ENCODE measurements at regions not wholly inside any gene's neighbourhood (a gene's known extent, or its start where the extent isn't known, plus 50 kb on each side); places are given as distances from the start of the nearest gene placed in this dataset.

DNA sequence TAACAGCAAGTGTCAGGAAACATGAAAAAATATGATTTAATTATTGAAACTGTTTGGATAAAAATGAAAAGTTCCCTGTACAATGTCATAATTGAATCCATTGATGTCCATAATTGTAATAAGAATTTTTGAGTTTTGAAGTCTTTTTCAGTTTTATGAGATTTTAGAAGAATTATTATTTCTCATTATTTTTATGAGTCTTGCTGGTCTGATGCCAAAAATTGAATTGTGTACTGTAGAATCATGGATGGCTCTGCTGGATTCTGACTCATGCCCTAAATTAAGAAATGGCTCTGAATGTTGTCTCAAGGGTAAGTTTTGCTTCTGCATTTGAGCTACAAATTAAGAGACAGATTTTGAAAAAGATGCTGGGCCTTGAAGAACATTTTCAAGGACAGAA, 132.8 kb upstream of the MAP9 start:
- ATAC-seq (ENCODE audit: low read depth): no peak

GRCh38 chr4:155506745-155507144, 130.0 kb upstream of the MAP9 start:
- Mint-ChIP-seq H3K4me1 (peaks cover 1% of the 10 kb centered on the region), H3K9me3 (no peaks in the 10 kb centered on the region), H3K36me3 (no peaks in the 10 kb centered on the region), H3K27me3 (no peaks in the 10 kb centered on the region), H3K4me3 (no peak overlapping the region), H3K27ac (no peak overlapping the region)
- DNase-seq (no peak), ATAC-seq (ENCODE audit: low read depth) (no peak)
- POLR2A ChIA-PET: no interaction called here

More for the DNA sequence above, 132.8 kb upstream of the MAP9 start:
- POLR2A ChIA-PET: no interaction called here
- no peak for DNase-seq
- Mint-ChIP-seq H3K36me3 (no peaks in the 10 kb centered on the region), H3K9me3 (no peaks in the 10 kb centered on the region), H3K27me3 (no peaks in the 10 kb centered on the region), H3K4me3 (no peak overlapping the region), H3K4me1 (peaks cover 1% of the 10 kb centered on the region), H3K27ac (no peak overlapping the region)

GRCh38 chr4:155505321-155505720, 128.6 kb upstream of the MAP9 start:
- Mint-ChIP-seq H3K4me3 (no peak overlapping the region), H3K36me3 (no peaks in the 10 kb centered on the region), H3K4me1 (no peaks in the 10 kb centered on the region), H3K9me3 (no peaks in the 10 kb centered on the region), H3K27me3 (no peaks in the 10 kb centered on the region), H3K27ac (no peak overlapping the region)
- DNase-seq (no peak), ATAC-seq (ENCODE audit: low read depth) (no peak)
- POLR2A ChIA-PET: no interaction called here

DNA sequence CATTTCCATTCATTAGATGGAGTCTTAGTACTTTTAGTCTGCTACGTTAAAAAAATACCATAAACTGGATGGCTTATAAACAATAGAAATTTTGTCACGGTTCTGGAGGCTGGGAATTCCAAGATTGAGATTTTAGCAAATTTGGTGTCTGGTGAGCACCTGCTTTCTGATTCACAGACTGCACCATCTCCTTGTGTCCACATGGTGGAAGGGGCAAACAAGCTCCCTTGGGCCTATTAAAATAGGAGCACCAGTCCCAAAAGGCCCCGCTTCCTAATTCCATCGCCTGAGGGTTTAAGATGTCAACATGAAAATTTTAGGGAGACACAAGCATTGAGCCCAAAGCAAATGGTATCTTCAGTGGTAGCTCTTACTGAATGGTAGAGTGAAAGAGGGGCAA, 120.5 kb upstream of the MAP9 start:
- POLR2A ChIA-PET: no interaction called here
- H3K4me1 Mint-ChIP-seq: no peaks in the 10 kb centered on the region

GRCh38 chr4:155496294-155496626, 119.5 kb upstream of the MAP9 start:
- no peaks in the 10 kb centered on the region for H3K36me3 Mint-ChIP-seq
- no peaks in the 10 kb centered on the region for H3K4me1 Mint-ChIP-seq
- no peak for ATAC-seq (ENCODE audit: low read depth)
- POLR2A ChIA-PET: no interaction called here
- no peak for DNase-seq
- no peak overlapping the region for H3K27ac Mint-ChIP-seq
- H3K27me3 Mint-ChIP-seq: peaks cover 3% of the 10 kb centered on the region
- no peak overlapping the region for H3K4me3 Mint-ChIP-seq
- H3K9me3 Mint-ChIP-seq: no peaks in the 10 kb centered on the region

More for the DNA sequence above, 120.5 kb upstream of the MAP9 start:
- no peak for ATAC-seq (ENCODE audit: low read depth)
- H3K36me3 Mint-ChIP-seq: no peaks in the 10 kb centered on the region
- H3K27me3 Mint-ChIP-seq: peaks cover 3% of the 10 kb centered on the region
- DNase-seq: no peak
- no peak overlapping the region for H3K4me3 Mint-ChIP-seq
- H3K9me3 Mint-ChIP-seq: no peaks in the 10 kb centered on the region
- no peak overlapping the region for H3K27ac Mint-ChIP-seq

GRCh38 chr4:155495572-155496293, 119.0 kb upstream of the MAP9 start:
- H3K27ac Mint-ChIP-seq: no peak overlapping the region
- peaks cover 3% of the 10 kb centered on the region for H3K27me3 Mint-ChIP-seq
- DNase-seq: no peak
- H3K36me3 Mint-ChIP-seq: no peaks in the 10 kb centered on the region
- no peaks in the 10 kb centered on the region for H3K4me1 Mint-ChIP-seq
- H3K4me3 Mint-ChIP-seq: no peak overlapping the region
- POLR2A ChIA-PET: no interaction called here
- no peak for ATAC-seq (ENCODE audit: low read depth)
- no peaks in the 10 kb centered on the region for H3K9me3 Mint-ChIP-seq

DNA sequence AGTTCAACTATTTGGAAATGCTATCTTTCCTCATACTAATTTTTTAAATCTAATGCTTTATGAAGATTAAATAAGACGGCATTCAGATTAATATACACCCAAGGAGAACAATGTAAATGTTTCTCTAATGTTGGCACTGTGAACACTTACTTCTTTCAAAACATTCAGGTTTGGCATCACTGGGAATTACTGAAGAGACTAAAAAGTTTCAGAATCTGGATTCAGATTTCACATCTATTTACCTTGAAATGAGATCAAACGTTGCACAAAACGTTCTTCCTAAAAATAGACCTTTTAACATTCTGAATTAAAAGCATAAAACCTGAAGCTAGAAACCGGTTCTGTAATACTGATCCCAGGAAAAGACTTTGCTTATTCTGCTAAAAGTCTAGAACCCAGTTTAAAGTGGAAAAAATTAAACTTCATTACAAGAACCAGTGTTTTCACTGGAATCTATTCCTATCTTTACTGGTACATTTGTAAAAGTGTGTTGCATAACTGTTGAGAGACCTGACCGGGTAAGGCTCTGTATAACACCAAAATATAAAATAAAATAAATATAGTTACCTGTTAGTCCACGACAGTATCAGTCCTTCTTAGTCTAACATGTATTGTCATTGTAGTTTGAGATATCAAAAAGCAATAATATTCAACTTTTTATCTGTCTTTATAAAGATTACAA, 117.4 kb upstream of the MAP9 start:
- Mint-ChIP-seq H3K36me3 (no peaks in the 10 kb centered on the region), H3K27ac (no peak overlapping the region), H3K4me1 (no peaks in the 10 kb centered on the region), H3K27me3 (peaks cover 3% of the 10 kb centered on the region), H3K4me3 (no peak overlapping the region), H3K9me3 (no peaks in the 10 kb centered on the region)
- POLR2A ChIA-PET: no interaction called here
- DNase-seq: no peak
- no peak for ATAC-seq (ENCODE audit: low read depth)

DNA sequence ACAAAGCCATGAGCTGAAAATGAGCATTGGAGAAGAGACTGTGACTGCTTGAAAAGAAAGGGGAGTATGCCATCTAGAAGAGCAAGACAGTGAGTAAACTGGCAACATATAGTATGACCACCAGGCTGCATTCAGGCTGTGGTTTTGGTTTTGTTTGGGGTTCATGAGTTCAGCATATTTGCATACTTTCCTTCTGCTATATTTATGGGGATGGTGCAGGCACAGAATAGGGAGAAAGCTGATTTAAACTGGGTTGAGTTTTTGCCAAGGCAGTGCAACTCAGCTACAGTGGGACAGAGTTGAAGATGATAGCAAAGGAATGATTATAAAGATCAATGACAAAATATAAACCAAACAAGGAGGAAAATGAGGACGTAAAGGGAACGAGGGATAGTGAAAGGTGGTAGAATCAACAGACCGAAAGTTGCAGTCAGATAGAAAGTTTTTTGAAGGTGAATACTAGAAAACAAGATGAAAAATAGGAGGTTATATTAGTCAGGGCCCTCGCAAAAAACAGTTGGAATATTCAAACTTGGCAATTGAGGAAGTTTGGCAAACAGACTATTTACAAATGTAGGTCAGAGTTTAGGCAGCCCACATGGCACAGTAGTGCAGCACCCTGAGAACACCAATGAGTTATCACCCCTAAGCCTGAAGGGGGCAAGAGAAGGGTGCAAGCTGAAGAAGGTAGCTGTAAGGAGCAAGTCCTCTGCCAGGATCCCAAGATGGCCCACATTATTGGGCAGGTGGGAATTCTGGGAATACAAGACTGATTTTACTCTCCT, 114.8 kb upstream of the MAP9 start:
- no peaks in the 10 kb centered on the region for H3K4me1 Mint-ChIP-seq

DNA sequence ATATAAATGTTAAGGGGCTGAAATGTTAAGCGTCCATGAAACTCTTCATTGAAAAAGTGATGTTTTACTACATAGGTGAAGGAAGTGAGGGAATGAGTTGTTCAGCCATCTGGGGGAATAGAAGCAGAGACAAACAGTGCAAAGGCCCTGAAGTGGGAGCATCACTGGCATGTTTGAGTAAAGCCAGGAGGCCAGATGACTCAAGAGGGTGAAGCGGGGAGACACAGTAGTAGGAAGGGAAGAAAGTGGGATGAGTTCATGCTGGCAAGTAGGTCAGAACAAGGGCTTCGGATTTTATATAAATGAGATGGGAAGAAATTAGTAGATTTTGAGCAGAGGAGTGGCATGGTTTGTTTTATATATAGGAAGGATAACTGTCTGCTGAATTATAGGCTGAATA, 112.5 kb upstream of the MAP9 start:
- Mint-ChIP-seq H3K9me3 (no peaks in the 10 kb centered on the region), H3K4me1 (no peaks in the 10 kb centered on the region), H3K36me3 (no peaks in the 10 kb centered on the region), H3K4me3 (no peak overlapping the region), H3K27me3 (no peaks in the 10 kb centered on the region), H3K27ac (no peak overlapping the region)
- no peak for DNase-seq
- ATAC-seq (ENCODE audit: low read depth): no peak
- POLR2A ChIA-PET: no interaction called here

More for the DNA sequence above, 114.8 kb upstream of the MAP9 start:
- POLR2A ChIA-PET: no interaction called here
- DNase-seq: no peak
- ATAC-seq (ENCODE audit: low read depth): no peak
- Mint-ChIP-seq H3K27ac (no peak overlapping the region), H3K9me3 (no peaks in the 10 kb centered on the region), H3K36me3 (no peaks in the 10 kb centered on the region), H3K27me3 (peaks cover 3% of the 10 kb centered on the region), H3K4me3 (no peak overlapping the region)

DNA sequence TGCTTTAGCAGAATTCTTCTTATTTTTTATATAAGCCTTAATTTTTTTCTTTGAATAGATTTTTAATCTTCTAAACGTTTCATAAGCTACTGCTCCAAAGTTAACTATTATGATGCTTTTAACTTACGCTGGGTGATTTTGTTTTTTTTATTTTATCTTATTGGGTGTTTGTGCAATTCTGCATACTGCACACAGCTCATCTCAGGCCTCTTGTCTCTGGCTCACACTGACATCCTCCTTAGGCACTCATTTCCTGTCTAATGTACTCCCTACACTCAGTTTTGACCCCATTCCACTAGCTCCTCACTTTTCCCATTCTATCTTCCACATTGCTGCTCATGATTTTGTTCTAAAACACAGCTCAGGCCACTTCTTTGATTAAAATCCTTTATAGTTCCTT, 111.9 kb upstream of the MAP9 start:
- DNase-seq (no peak), ATAC-seq (ENCODE audit: low read depth) (no peak)
- Mint-ChIP-seq H3K36me3 (no peaks in the 10 kb centered on the region), H3K27ac (no peak overlapping the region), H3K4me3 (no peak overlapping the region), H3K9me3 (no peaks in the 10 kb centered on the region), H3K4me1 (no peaks in the 10 kb centered on the region), H3K27me3 (no peaks in the 10 kb centered on the region)
- POLR2A ChIA-PET: no interaction called here

- Mint-ChIP-seq H3K9me3 (no peaks in the 10 kb centered on the region), H3K27me3 (no peaks in the 10 kb centered on the region), H3K36me3 (no peaks in the 10 kb centered on the region), H3K4me1 (no peaks in the 10 kb centered on the region), H3K4me3 (no peak overlapping the region), H3K27ac (no peak overlapping the region)
- POLR2A ChIA-PET: no interaction called here
- DNase-seq (no peak), ATAC-seq (ENCODE audit: low read depth) (no peak)
Measured at GRCh38 chr4:155487210-155487609, 110.4 kb upstream of the MAP9 start.

DNA sequence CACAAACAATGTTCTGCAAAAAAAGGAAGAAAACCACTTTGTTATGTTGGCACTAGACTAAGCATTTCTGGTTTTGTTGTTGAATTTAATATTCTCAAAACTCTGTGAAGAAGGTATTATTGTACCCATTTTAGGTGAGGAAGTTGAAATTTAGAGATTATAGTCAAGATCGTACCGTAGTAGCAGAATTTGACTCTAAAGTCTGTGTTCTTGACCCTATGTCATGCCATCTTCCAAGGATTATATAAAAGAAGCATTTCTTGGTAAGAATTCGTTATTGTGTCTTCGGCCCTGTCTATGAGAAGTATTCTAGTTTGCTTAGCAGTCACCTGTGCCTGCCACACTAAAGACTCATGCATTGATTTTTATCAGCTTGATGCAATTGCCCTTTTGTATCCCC, 104.4 kb upstream of the MAP9 start:
- no peak overlapping the region for H3K27ac Mint-ChIP-seq
- no peaks in the 10 kb centered on the region for H3K9me3 Mint-ChIP-seq
- POLR2A ChIA-PET: no interaction called here
- no peaks in the 10 kb centered on the region for H3K36me3 Mint-ChIP-seq
- no peaks in the 10 kb centered on the region for H3K4me1 Mint-ChIP-seq
- no peak for ATAC-seq (ENCODE audit: low read depth)
- no peak overlapping the region for H3K4me3 Mint-ChIP-seq
- DNase-seq: no peak
- H3K27me3 Mint-ChIP-seq: no peaks in the 10 kb centered on the region

DNA sequence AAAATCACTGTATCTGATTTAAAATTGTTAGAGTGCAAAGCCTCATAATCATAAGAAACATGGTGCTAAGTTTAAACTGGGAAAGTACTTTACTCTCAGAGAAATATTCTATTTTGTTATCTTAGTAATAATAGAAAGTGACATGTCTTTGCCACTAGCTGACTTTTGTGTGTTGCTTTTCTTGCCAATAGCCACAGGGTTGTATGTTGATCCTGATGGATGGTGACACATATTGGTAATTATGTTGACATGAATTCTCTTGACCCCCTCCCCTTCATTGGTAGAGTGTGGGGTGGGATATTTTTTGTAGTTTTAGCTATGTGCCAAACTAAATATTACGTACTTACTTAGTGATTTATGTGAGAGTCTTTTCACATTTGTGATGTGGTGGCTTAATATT, 103.1 kb upstream of the MAP9 start:
- POLR2A ChIA-PET: no interaction called here
- no peak for DNase-seq
- H3K4me1 Mint-ChIP-seq: no peaks in the 10 kb centered on the region
- no peaks in the 10 kb centered on the region for H3K36me3 Mint-ChIP-seq
- H3K27me3 Mint-ChIP-seq: peaks cover 2% of the 10 kb centered on the region
- H3K27ac Mint-ChIP-seq: no peak overlapping the region
- no peaks in the 10 kb centered on the region for H3K9me3 Mint-ChIP-seq
- H3K4me3 Mint-ChIP-seq: no peak overlapping the region
- ATAC-seq (ENCODE audit: low read depth): no peak

GRCh38 chr4:155478336-155478835, 101.6 kb upstream of the MAP9 start:
- Mint-ChIP-seq H3K9me3 (no peaks in the 10 kb centered on the region), H3K4me3 (no peak overlapping the region), H3K27ac (no peak overlapping the region), H3K27me3 (peaks cover 2% of the 10 kb centered on the region), H3K36me3 (no peaks in the 10 kb centered on the region), H3K4me1 (no peaks in the 10 kb centered on the region)
- ATAC-seq (ENCODE audit: low read depth): no peak
- POLR2A ChIA-PET: no interaction called here
- no peak for DNase-seq
